HL-60 (cell line): ENCODE measurements at regions not wholly inside any gene's neighbourhood (a gene's known extent, or its start where the extent isn't known, plus 50 kb on each side); places are given as distances from the start of the nearest gene placed in this dataset.

Experiments
- DNase-seq, 2 experiments: peaks; one replicate each; pipeline ENCODE4 v3.0.0-alpha.2; 2010 to 2020; ENCODE audit warnings: low read depth in 1 of 2, low spot score in 1 of 2
- H3K27ac ChIP-seq: fragments of 250-450 bp; sonication (Bioruptor Pico); replicated peaks from 2 replicates; pipeline ENCODE4 v1.5.1; 2020; ENCODE audit warnings: mild to moderate bottlenecking, moderate library complexity
- H3K27me3 ChIP-seq: fragments of 250-450 bp; sonication (Bioruptor Pico); 2 replicates; pipeline ENCODE4 v1.5.1; 2021; ENCODE audit warnings: mild to moderate bottlenecking, moderate library complexity; ENCODE audit not compliant: insufficient read depth, poor library complexity, severe bottlenecking
- H3K4me3 ChIP-seq: replicated peaks from 2 replicates; pipeline ENCODE4 v1.5.1; 2011; ENCODE audit warnings: mild to moderate bottlenecking, control low read depth, low read length; ENCODE audit not compliant: insufficient read depth
- CTCF ChIP-seq: IDR thresholded peaks from one replicate; pipeline ENCODE4 v1.5.1; 2011; ENCODE audit warnings: low read length, control low read depth, inconsistent platforms; ENCODE audit not compliant: insufficient read depth
- GABPA ChIP-seq: IDR thresholded peaks from 2 replicates; pipeline ENCODE4 v1.6.1; 2012; ENCODE audit warnings: low read depth
- POLR2AphosphoS5 ChIP-seq: IDR thresholded peaks from 2 replicates; pipeline ENCODE4 v1.6.1; 2012; ENCODE audit warnings: low read depth
- REST ChIP-seq: IDR thresholded peaks from 2 replicates; pipeline ENCODE4 v1.6.1; 2012; ENCODE audit warnings: low read depth; ENCODE audit not compliant: insufficient replicate concordance
- SPI1 ChIP-seq: IDR thresholded peaks from 2 replicates; pipeline ENCODE4 v1.6.1; 2012; ENCODE audit warnings: low read depth, mild to moderate bottlenecking, borderline replicate concordance

GRCh38 chr4:123346330-123346940 is 50.2 kb upstream of the SPRY1 start:
- no peaks in the 10 kb centered on the region for H3K27me3 ChIP-seq
- no peak overlapping the region for H3K4me3 ChIP-seq
- no peak for DNase-seq
- H3K27ac ChIP-seq = no peak overlapping the region
- no peak for TF ChIP-seq CTCF
- TF ChIP-seq SPI1 = no peak
- TF ChIP-seq REST = no peak
- no peak for TF ChIP-seq POLR2AphosphoS5
- no peak for TF ChIP-seq GABPA
